ENCODE measurements at regions not wholly inside any gene's neighbourhood (a gene's known extent, or its start where the extent isn't known, plus 50 kb on each side); places are given as distances from the start of the nearest gene placed in this dataset.

DNA sequence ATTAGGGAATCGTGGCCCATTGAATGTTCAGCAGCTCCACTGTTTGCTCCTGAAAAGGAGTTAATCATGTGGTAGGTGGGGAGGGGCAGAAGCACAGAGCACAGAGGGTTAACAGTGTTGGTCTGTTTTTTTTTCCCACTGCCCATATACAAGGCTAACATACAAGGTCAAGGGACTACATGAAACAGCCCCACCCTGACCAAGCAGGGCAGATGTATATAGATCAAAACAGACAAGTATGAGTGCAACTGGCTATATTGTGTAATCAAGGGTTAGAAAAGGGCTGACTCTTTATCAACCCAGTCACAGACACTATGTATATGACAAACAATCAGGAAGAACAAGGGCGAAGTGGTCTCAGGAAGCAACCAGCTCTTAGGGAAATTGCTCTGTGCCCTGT, 186.6 kb upstream of the CDH11 start (continued):
- TF ChIP-seq, protein P1, sequence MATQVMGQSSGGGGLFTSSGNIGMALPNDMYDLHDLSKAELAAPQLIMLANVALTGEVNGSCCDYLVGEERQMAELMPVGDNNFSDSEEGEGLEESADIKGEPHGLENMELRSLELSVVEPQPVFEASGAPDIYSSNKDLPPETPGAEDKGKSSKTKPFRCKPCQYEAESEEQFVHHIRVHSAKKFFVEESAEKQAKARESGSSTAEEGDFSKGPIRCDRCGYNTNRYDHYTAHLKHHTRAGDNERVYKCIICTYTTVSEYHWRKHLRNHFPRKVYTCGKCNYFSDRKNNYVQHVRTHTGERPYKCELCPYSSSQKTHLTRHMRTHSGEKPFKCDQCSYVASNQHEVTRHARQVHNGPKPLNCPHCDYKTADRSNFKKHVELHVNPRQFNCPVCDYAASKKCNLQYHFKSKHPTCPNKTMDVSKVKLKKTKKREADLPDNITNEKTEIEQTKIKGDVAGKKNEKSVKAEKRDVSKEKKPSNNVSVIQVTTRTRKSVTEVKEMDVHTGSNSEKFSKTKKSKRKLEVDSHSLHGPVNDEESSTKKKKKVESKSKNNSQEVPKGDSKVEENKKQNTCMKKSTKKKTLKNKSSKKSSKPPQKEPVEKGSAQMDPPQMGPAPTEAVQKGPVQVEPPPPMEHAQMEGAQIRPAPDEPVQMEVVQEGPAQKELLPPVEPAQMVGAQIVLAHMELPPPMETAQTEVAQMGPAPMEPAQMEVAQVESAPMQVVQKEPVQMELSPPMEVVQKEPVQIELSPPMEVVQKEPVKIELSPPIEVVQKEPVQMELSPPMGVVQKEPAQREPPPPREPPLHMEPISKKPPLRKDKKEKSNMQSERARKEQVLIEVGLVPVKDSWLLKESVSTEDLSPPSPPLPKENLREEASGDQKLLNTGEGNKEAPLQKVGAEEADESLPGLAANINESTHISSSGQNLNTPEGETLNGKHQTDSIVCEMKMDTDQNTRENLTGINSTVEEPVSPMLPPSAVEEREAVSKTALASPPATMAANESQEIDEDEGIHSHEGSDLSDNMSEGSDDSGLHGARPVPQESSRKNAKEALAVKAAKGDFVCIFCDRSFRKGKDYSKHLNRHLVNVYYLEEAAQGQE (IDR thresholded peaks at IDR 0.05; ENCODE audit: low read depth): no peak

DNA sequence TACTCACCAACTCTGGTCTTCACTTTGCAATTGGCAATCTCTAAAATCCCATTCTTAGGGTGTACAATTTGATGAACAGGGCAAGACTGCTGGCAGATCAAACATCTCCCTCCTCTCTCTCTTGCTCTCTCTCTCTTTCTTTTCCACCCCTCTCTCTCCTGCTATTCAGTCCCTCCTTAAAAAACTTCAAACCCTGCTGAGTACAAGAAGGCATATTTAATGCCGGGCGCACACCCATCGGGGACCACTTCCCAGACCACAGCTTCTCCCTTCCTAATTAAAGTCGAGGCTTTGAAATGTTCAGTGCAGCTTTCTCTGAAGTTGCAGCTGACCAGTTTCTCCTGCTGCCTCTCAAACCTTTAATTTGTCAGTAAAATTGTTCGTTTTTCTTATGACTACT, 185.4 kb upstream of the CDH11 start:
- no peak overlapping the region for H2AFZ ChIP-seq (ENCODE audit: low read depth, low read length, poor library complexity, severe bottlenecking)
- H3K4me3 ChIP-seq (replicated peaks in 1 of 2; ENCODE audit: low read depth in 1 of 2, low read length in 2 of 2): no peak overlapping the region
- intact Hi-C loops (cut with micrococcal nuclease): no loop called here
- no peaks in the 10 kb centered on the region for H3K9me2 ChIP-seq (ENCODE audit: insufficient read depth)
- peaks cover 3 to 32% of the 10 kb centered on the region in 2 experiments; a peak in 2 of 4 replicates for H3K9me3 ChIP-seq (ENCODE audit: control insufficient read depth in 1 of 2, insufficient read depth in 1 of 2, low read depth in 1 of 2, low read length in 2 of 2)
- no peak for DNase-seq (ENCODE audit: low read depth, low spot score)
- no peaks in the 10 kb centered on the region for H3K79me2 ChIP-seq (ENCODE audit: insufficient read depth, low read length)
- H3K36me3 ChIP-seq (ENCODE audit: control insufficient read depth in 1 of 2, insufficient read depth in 2 of 2, low read length in 2 of 2): no peaks in the 10 kb centered on the region
- ATAC-seq: no peak
- BruUV-seq (replicated peaks): no TSS peak
- no peaks in the 10 kb centered on the region for H3K4me1 ChIP-seq (ENCODE audit: control insufficient read depth in 1 of 2, insufficient read depth in 2 of 2, low read length in 2 of 2)
- H4K20me1 ChIP-seq (ENCODE audit: insufficient read depth): no peaks in the 10 kb centered on the region
- ChIA-PET CTCF (no interaction called here), POLR2A (no interaction called here), RAD21 (ENCODE audit: low non-redundant PET in 1 of 2, low total read pairs in 2 of 2, uncharacterized antibody in 2 of 2, unreplicated experiment in 2 of 2) (no interaction called here)
- H3K9ac ChIP-seq (ENCODE audit: low read length): no peak overlapping the region
- H3K27ac ChIP-seq (ENCODE audit: low read depth, low read length): no peak overlapping the region
- H3K4me2 ChIP-seq (ENCODE audit: low read length): no peak overlapping the region
- H3K27me3 ChIP-seq (ENCODE audit: insufficient read depth, low read length): no peaks in the 10 kb centered on the region
- TF ChIP-seq CBX3 (IDR thresholded peaks at IDR 0.05; ENCODE audit: low read depth): no peak
- TF ChIP-seq SRF (IDR thresholded peaks at IDR 0.05; ENCODE audit: low read depth): no peak
- TF ChIP-seq, protein P1 (IDR thresholded peaks at IDR 0.05; ENCODE audit: low read depth): no peak
- TF ChIP-seq JUND (IDR thresholded peaks at IDR 0.05): no peak
- TF ChIP-seq RAD21 (IDR thresholded peaks at IDR 0.05; ENCODE audit: low read depth): no peak
- no peak for TF ChIP-seq FOSL1 (IDR thresholded peaks at IDR 0.05; ENCODE audit: low read depth)
- TF ChIP-seq POLR2A (IDR thresholded peaks at IDR 0.05; ENCODE audit: borderline replicate concordance, extremely low read depth, insufficient read depth, insufficient read length): no peak
- TF ChIP-seq, protein P2, sequence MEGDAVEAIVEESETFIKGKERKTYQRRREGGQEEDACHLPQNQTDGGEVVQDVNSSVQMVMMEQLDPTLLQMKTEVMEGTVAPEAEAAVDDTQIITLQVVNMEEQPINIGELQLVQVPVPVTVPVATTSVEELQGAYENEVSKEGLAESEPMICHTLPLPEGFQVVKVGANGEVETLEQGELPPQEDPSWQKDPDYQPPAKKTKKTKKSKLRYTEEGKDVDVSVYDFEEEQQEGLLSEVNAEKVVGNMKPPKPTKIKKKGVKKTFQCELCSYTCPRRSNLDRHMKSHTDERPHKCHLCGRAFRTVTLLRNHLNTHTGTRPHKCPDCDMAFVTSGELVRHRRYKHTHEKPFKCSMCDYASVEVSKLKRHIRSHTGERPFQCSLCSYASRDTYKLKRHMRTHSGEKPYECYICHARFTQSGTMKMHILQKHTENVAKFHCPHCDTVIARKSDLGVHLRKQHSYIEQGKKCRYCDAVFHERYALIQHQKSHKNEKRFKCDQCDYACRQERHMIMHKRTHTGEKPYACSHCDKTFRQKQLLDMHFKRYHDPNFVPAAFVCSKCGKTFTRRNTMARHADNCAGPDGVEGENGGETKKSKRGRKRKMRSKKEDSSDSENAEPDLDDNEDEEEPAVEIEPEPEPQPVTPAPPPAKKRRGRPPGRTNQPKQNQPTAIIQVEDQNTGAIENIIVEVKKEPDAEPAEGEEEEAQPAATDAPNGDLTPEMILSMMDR (IDR thresholded peaks at IDR 0.05 in 2 of 3, conservative IDR thresholded peaks at IDR 0.05 in 1 of 3; ENCODE audit: borderline replicate concordance in 1 of 3, insufficient read depth in 1 of 3, low read depth in 2 of 3, low read length in 2 of 3): no peak
- TF ChIP-seq, protein P3, sequence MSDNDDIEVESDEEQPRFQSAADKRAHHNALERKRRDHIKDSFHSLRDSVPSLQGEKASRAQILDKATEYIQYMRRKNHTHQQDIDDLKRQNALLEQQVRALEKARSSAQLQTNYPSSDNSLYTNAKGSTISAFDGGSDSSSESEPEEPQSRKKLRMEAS (IDR thresholded peaks at IDR 0.05): no peak
- TF ChIP-seq EZH2 (IDR thresholded peaks at IDR 0.05): no peak
- TF ChIP-seq ZNF274 (IDR thresholded peaks at IDR 0.05; ENCODE audit: low read depth, low read length): no peak
- no peak for TF ChIP-seq TCF7L2 (IDR thresholded peaks at IDR 0.05; ENCODE audit: borderline replicate concordance, extremely low read depth, insufficient read depth, insufficient read length)
- no peak for TF ChIP-seq EZH2phosphoT487 (IDR thresholded peaks at IDR 0.05; ENCODE audit: borderline replicate concordance)
- TF ChIP-seq POLR2AphosphoS5 (IDR thresholded peaks at IDR 0.05; ENCODE audit: low read depth, low read length): no peak
- no peak for TF ChIP-seq SIN3A (IDR thresholded peaks at IDR 0.05; ENCODE audit: low read depth)
